Upper lobe of right lung (tissue), 1 donor: ENCODE measurements at regions not wholly inside any gene's neighbourhood (a gene's known extent, or its start where the extent isn't known, plus 50 kb on each side); places are given as distances from the start of the nearest gene placed in this dataset.
"Not testable (repeated sequence)": the region's sequence is repeated elsewhere in the genome, so short reads cannot be mapped to it uniquely, and the experiment has no call there.

ENCODE experiments used
- ATAC-seq: fragments of 200-7000 bp; cut with Tn5 transposase; one replicate; pipeline ENCODE4 v1.9.1; 2020; ENCODE audit warnings: mild to moderate bottlenecking, moderate library complexity
- DNase-seq: peaks from one replicate; pipeline ENCODE4 v3.0.0-alpha.2; 2020
- H3K27ac ChIP-seq: fragments of 200-600 bp; one replicate; pipeline ENCODE4 v1.8.0; 2022
- H3K27me3 ChIP-seq: fragments of 200-600 bp; one replicate; pipeline ENCODE4 v1.8.0; 2022; ENCODE audit warnings: mild to moderate bottlenecking
- H3K36me3 ChIP-seq: fragments of 200-600 bp; one replicate; pipeline ENCODE4 v1.8.0; 2022
- H3K4me1 ChIP-seq: fragments of 200-600 bp; one replicate; pipeline ENCODE4 v1.8.0; 2022
- H3K4me3 ChIP-seq: fragments of 200-600 bp; one replicate; pipeline ENCODE4 v1.8.0; 2022; ENCODE audit warnings: mild to moderate bottlenecking
- H3K9me3 ChIP-seq: fragments of 200-600 bp; one replicate; pipeline ENCODE4 v1.8.0; 2022
- CTCF ChIP-seq: fragments of 200-600 bp; IDR thresholded peaks from one replicate; pipeline ENCODE4 v1.8.0; 2022; ENCODE audit warnings: antibody characterized with exemption
- intact Hi-C: fragments of 100-400 bp; cut with DNase I; formaldehyde crosslinking; loops from one replicate; pipeline ENCODE4 v1.11.0; 2022
- donor health status: DM: no; HTN: yes; CAD: no; lungs with severe emphysema.

- no peak for ATAC-seq
- Histone ChIP-seq H3K36me3 (no peaks in the 10 kb centered on the region), H3K27ac (no peak overlapping the region), H3K27me3 (no peaks in the 10 kb centered on the region), H3K4me3 (no peak overlapping the region), H3K9me3 (no peaks in the 10 kb centered on the region), H3K4me1 (no peaks in the 10 kb centered on the region)
- no peak for DNase-seq
- no peak for TF ChIP-seq CTCF
- intact Hi-C loops, result no loop called here
Measured at GRCh38 chr10:80829562-80829961, 291.9 kb downstream of the SH2D4B start.

- H3K27ac ChIP-seq, DNase-seq, H3K36me3 ChIP-seq, H3K9me3 ChIP-seq, intact Hi-C loops, H3K4me1 ChIP-seq, ATAC-seq, H3K4me3 ChIP-seq, H3K27me3 ChIP-seq: not testable (repeated sequence)
Measured at GRCh38 chr10:80832693-80833092, 295.0 kb downstream of the SH2D4B start.

- DNase-seq (peak; percentile 26), ATAC-seq (no peak)
- intact Hi-C loops, result no loop called here
- Histone ChIP-seq H3K4me3 (no peak overlapping the region), H3K36me3 (no peaks in the 10 kb centered on the region), H3K27ac (no peak overlapping the region), H3K9me3 (no peaks in the 10 kb centered on the region), H3K4me1 (no peaks in the 10 kb centered on the region), H3K27me3 (no peaks in the 10 kb centered on the region)
- TF ChIP-seq CTCF, result peak; percentile 20
Measured at GRCh38 chr10:80855348-80855971, 317.8 kb downstream of the SH2D4B start.

- DNase-seq (no peak), ATAC-seq (no peak)
- H3K27me3 ChIP-seq, result no peaks in the 10 kb centered on the region
- H3K27ac ChIP-seq, result no peak overlapping the region
- no peak overlapping the region for H3K4me3 ChIP-seq
- H3K4me1 ChIP-seq, result no peaks in the 10 kb centered on the region
- intact Hi-C loops, result no loop called here
- no peaks in the 10 kb centered on the region for H3K9me3 ChIP-seq
- H3K36me3 ChIP-seq, result no peaks in the 10 kb centered on the region
- TF ChIP-seq CTCF, result no peak
Measured at GRCh38 chr10:80856186-80856585, 318.5 kb downstream of the SH2D4B start.

GRCh38 chr10:80859279-80859678 is 321.6 kb downstream of the SH2D4B start:
- H3K4me1 ChIP-seq, H3K27me3 ChIP-seq, H3K9me3 ChIP-seq, H3K36me3 ChIP-seq, H3K4me3 ChIP-seq, ATAC-seq, intact Hi-C loops, H3K27ac ChIP-seq: not testable (repeated sequence)
- DNase-seq, result peak; percentile 46

- intact Hi-C loops, result no loop called here
Measured at GRCh38 chr10:80860719-80861118, 323.0 kb downstream of the SH2D4B start.

More at GRCh38 chr10:80860719-80861118, 323.0 kb downstream of the SH2D4B start:
- H3K36me3 ChIP-seq, result no peaks in the 10 kb centered on the region
- no peak overlapping the region for H3K27ac ChIP-seq
- H3K9me3 ChIP-seq, result no peaks in the 10 kb centered on the region
- TF ChIP-seq CTCF, result no peak
- H3K4me3 ChIP-seq, result no peak overlapping the region
- ATAC-seq (no peak), DNase-seq (no peak)
- no peaks in the 10 kb centered on the region for H3K27me3 ChIP-seq
- no peaks in the 10 kb centered on the region for H3K4me1 ChIP-seq
